ENCODE measurements at regions not wholly inside any gene's neighbourhood (a gene's known extent, or its start where the extent isn't known, plus 50 kb on each side); places are given as distances from the start of the nearest gene placed in this dataset.

GRCh38 chr15:98062869-98063268 lies 102.4 kb downstream of the ARRDC4 start:
- no peak for TF ChIP-seq POLR2AphosphoS5 (IDR thresholded peaks at IDR 0.05; ENCODE audit: low read depth)
- TF ChIP-seq, protein P1, sequence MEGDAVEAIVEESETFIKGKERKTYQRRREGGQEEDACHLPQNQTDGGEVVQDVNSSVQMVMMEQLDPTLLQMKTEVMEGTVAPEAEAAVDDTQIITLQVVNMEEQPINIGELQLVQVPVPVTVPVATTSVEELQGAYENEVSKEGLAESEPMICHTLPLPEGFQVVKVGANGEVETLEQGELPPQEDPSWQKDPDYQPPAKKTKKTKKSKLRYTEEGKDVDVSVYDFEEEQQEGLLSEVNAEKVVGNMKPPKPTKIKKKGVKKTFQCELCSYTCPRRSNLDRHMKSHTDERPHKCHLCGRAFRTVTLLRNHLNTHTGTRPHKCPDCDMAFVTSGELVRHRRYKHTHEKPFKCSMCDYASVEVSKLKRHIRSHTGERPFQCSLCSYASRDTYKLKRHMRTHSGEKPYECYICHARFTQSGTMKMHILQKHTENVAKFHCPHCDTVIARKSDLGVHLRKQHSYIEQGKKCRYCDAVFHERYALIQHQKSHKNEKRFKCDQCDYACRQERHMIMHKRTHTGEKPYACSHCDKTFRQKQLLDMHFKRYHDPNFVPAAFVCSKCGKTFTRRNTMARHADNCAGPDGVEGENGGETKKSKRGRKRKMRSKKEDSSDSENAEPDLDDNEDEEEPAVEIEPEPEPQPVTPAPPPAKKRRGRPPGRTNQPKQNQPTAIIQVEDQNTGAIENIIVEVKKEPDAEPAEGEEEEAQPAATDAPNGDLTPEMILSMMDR (IDR thresholded peaks at IDR 0.05; ENCODE audit: insufficient read depth, low read length), result no peak
- no peak for TF ChIP-seq GABPA (IDR thresholded peaks at IDR 0.05; ENCODE audit: low read depth)
- TF ChIP-seq, protein P2, sequence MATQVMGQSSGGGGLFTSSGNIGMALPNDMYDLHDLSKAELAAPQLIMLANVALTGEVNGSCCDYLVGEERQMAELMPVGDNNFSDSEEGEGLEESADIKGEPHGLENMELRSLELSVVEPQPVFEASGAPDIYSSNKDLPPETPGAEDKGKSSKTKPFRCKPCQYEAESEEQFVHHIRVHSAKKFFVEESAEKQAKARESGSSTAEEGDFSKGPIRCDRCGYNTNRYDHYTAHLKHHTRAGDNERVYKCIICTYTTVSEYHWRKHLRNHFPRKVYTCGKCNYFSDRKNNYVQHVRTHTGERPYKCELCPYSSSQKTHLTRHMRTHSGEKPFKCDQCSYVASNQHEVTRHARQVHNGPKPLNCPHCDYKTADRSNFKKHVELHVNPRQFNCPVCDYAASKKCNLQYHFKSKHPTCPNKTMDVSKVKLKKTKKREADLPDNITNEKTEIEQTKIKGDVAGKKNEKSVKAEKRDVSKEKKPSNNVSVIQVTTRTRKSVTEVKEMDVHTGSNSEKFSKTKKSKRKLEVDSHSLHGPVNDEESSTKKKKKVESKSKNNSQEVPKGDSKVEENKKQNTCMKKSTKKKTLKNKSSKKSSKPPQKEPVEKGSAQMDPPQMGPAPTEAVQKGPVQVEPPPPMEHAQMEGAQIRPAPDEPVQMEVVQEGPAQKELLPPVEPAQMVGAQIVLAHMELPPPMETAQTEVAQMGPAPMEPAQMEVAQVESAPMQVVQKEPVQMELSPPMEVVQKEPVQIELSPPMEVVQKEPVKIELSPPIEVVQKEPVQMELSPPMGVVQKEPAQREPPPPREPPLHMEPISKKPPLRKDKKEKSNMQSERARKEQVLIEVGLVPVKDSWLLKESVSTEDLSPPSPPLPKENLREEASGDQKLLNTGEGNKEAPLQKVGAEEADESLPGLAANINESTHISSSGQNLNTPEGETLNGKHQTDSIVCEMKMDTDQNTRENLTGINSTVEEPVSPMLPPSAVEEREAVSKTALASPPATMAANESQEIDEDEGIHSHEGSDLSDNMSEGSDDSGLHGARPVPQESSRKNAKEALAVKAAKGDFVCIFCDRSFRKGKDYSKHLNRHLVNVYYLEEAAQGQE (IDR thresholded peaks at IDR 0.05; ENCODE audit: insufficient replicate concordance, low read depth), result no peak
- no peak for TF ChIP-seq SPI1 (IDR thresholded peaks at IDR 0.05; ENCODE audit: borderline replicate concordance, low read depth)
